Type B pancreatic cell (in vitro differentiated cells): ENCODE measurements at regions not wholly inside any gene's neighbourhood (a gene's known extent, or its start where the extent isn't known, plus 50 kb on each side); places are given as distances from the start of the nearest gene placed in this dataset.

Source experiments
- DNase-seq: peaks from one replicate; pipeline ENCODE4 v3.0.0; 2021; ENCODE audit warnings: mixed read lengths; ENCODE audit not compliant: unreplicated experiment; ENCODE audit errors: extremely low spot score
- H3K27ac Mint-ChIP-seq: 2 replicates; pipeline ENCODE4 v1.8.0; 2021; ENCODE audit warnings: mild to moderate bottlenecking, mixed read lengths
- H3K27me3 Mint-ChIP-seq: 2 replicates; pipeline ENCODE4 v1.8.0; 2021; ENCODE audit warnings: mixed read lengths
- H3K36me3 Mint-ChIP-seq: 2 replicates; pipeline ENCODE4 v1.8.0; 2021; ENCODE audit warnings: mixed read lengths
- H3K4me1 Mint-ChIP-seq: one replicate; pipeline ENCODE4 v1.8.0; 2021; ENCODE audit warnings: mixed read lengths; ENCODE audit not compliant: unreplicated experiment
- H3K4me3 Mint-ChIP-seq: 2 replicates; pipeline ENCODE4 v1.8.0; 2021; ENCODE audit warnings: mild to moderate bottlenecking, mixed read lengths
- H3K9me3 Mint-ChIP-seq: 2 replicates; pipeline ENCODE4 v1.8.0; 2021; ENCODE audit warnings: mixed read lengths
- TF ChIP-seq, protein P1 (sequence below): fragments of 200-600 bp; sonication (generic); conservative IDR thresholded peaks from 2 replicates; pipeline ENCODE4 v1.5.0; 2021; ENCODE audit warnings: antibody characterized with exemption, mild to moderate bottlenecking

DNA sequence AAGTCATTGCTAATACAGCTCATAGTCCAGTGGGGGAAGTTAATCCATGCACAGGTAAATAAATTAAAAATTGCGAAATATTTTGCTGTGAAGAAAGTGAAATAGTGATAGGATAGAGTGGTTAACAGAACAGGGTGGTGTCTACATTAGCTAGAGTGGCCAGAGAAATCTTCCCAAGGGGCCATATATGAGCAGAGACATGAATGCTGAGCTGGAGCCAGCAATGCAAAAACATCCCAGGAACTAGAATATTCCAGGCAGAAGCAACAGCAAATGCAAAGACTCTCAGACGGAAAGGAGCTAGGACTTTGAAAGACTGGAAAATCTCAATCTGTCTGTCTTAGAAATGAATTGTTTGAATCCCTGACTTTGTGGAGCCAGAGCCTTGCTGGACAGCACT, 1221.6 kb downstream of the MAT2B start:
- TF ChIP-seq, protein P1, sequence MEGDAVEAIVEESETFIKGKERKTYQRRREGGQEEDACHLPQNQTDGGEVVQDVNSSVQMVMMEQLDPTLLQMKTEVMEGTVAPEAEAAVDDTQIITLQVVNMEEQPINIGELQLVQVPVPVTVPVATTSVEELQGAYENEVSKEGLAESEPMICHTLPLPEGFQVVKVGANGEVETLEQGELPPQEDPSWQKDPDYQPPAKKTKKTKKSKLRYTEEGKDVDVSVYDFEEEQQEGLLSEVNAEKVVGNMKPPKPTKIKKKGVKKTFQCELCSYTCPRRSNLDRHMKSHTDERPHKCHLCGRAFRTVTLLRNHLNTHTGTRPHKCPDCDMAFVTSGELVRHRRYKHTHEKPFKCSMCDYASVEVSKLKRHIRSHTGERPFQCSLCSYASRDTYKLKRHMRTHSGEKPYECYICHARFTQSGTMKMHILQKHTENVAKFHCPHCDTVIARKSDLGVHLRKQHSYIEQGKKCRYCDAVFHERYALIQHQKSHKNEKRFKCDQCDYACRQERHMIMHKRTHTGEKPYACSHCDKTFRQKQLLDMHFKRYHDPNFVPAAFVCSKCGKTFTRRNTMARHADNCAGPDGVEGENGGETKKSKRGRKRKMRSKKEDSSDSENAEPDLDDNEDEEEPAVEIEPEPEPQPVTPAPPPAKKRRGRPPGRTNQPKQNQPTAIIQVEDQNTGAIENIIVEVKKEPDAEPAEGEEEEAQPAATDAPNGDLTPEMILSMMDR, result no peak
- Mint-ChIP-seq H3K4me1 (no peaks in the 10 kb centered on the region), H3K4me3 (no peak overlapping the region), H3K27ac (no peak overlapping the region), H3K36me3 (no peaks in the 10 kb centered on the region), H3K27me3 (no peaks in the 10 kb centered on the region), H3K9me3 (no peaks in the 10 kb centered on the region)
- DNase-seq, result no peak

DNA sequence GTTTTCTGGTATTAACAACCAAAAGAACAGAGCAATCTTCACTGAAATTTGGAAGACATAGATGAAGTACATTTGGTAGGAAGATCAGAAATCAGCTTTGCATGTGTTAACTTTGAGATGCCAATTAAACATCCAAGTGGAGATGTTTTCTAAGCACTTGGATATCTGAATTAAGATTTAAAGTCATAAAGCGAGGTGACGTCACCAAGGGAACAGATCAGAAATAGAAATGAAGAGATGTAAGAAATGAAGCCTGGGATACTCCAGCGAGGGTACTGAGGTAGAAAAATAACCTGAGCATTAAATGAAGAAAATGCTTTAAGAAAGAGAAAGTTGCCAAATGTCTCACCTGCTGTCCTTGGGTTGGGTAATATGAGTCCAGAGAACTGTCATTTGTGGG, 1223.3 kb downstream of the MAT2B start:
- no peak for DNase-seq
- TF ChIP-seq, protein P1, result no peak
- no peaks in the 10 kb centered on the region for H3K9me3 Mint-ChIP-seq
- no peaks in the 10 kb centered on the region for H3K36me3 Mint-ChIP-seq
- H3K27me3 Mint-ChIP-seq, result no peaks in the 10 kb centered on the region
- H3K27ac Mint-ChIP-seq, result no peak overlapping the region
- H3K4me1 Mint-ChIP-seq, result no peaks in the 10 kb centered on the region
- H3K4me3 Mint-ChIP-seq, result no peak overlapping the region

DNA sequence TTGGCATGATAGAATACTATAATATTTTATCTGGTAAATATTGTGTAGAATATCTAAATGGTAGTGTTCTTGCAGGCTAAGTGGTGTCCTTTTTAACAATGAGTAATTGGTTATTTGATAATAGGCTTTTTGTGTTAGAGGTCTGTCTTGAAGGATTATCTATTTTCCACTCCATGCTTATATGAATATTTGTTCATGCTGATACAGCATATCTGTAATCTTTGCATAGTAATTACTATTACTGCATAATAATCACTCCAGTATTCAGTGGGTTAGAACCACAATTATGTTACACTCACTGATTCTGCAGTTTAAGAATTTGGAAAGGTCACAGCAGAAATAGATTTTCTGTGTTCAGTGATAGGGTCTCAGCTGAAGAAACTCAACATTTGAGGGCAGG, 1229.9 kb downstream of the MAT2B start:
- TF ChIP-seq, protein P1, result no peak
- Mint-ChIP-seq H3K27me3 (no peaks in the 10 kb centered on the region), H3K4me1 (no peaks in the 10 kb centered on the region), H3K36me3 (no peaks in the 10 kb centered on the region), H3K4me3 (no peak overlapping the region), H3K9me3 (no peaks in the 10 kb centered on the region), H3K27ac (no peak overlapping the region)
- no peak for DNase-seq

DNA sequence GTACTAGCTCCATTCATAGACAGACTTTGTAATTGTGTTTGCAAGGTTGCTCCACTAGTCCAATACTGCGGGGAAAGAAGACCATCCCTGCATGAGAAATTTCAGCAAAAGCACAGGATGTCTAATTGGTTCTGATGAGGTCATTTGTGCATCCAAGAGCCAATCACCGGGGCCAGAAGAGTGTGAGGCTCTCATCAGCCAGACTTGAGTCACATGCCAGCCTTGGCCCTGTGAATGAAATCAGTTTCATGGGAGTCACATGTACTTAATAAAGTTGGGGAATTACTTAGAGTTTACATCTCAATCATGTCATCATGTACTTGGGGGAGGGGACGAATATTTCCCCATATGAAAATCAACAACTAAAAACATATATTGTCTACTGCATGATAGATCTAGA, 1236.0 kb downstream of the MAT2B start:
- H3K4me1 Mint-ChIP-seq, result no peaks in the 10 kb centered on the region
- TF ChIP-seq, protein P1, result no peak
- H3K36me3 Mint-ChIP-seq, result no peaks in the 10 kb centered on the region
- no peak overlapping the region for H3K27ac Mint-ChIP-seq
- H3K4me3 Mint-ChIP-seq, result no peak overlapping the region
- DNase-seq, result no peak
- no peaks in the 10 kb centered on the region for H3K9me3 Mint-ChIP-seq
- no peaks in the 10 kb centered on the region for H3K27me3 Mint-ChIP-seq

DNA sequence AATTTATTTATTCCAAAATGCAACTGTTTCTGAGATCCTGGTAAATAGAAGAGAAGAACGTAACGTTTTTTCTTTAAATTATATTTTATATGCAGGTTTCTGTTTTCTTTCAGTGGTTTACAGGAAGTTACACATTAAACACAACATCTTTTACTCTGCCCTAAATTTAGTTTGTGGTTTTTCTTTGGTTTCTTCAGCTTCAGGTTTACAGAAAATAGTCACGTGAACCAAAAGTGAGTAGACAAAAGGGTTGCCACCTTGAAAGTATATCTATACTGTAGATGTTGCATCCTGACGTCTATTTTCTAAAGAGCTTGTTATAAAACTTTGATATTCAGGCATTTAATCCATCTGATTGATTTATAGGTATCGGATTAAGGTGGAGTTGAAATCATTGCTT, 1236.6 kb downstream of the MAT2B start:
- no peaks in the 10 kb centered on the region for H3K36me3 Mint-ChIP-seq
- H3K27me3 Mint-ChIP-seq, result no peaks in the 10 kb centered on the region
- no peaks in the 10 kb centered on the region for H3K9me3 Mint-ChIP-seq
- no peak for DNase-seq
- TF ChIP-seq, protein P1, result no peak
- H3K4me1 Mint-ChIP-seq, result no peaks in the 10 kb centered on the region
- no peak overlapping the region for H3K27ac Mint-ChIP-seq
- no peak overlapping the region for H3K4me3 Mint-ChIP-seq

DNA sequence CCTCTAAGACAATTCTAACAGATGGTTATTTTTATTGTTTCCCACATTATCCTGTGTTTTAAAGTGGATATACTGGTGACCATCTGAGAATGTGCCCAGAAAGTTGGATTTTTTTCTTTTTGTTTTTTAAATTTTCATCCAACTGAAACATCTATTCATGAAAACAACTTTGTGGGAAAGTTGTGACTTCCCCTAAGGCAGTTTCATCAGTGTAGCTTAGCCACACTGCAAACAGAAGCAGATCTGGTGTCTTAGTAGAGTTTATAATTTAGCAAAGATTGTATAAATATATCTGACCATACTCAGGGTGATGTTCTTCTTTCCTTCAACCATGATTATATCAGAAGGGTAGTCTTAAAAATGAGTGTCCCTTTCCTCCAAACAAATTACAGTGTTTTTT, 1241.3 kb downstream of the MAT2B start:
- TF ChIP-seq, protein P1, result no peak
- Mint-ChIP-seq H3K4me1 (no peaks in the 10 kb centered on the region), H3K36me3 (no peaks in the 10 kb centered on the region), H3K27ac (no peak overlapping the region), H3K4me3 (no peak overlapping the region), H3K9me3 (no peaks in the 10 kb centered on the region), H3K27me3 (no peaks in the 10 kb centered on the region)
- DNase-seq, result no peak
